Keratinocyte (primary cell): ENCODE measurements at regions not wholly inside any gene's neighbourhood (a gene's known extent, or its start where the extent isn't known, plus 50 kb on each side); places are given as distances from the start of the nearest gene placed in this dataset.

Experiments
- DNase-seq: peaks from one replicate; pipeline ENCODE4 v3.0.0-alpha.2; 2011; ENCODE audit warnings: low read depth, missing footprints, low spot score
- FAIRE-seq: peaks from 2 replicates; lab custom pipeline; 2011; peaks lifted over from hg19 to GRCh38; lab: Jason Lieb, UNC
- H2AFZ ChIP-seq: 2 replicates; pipeline ENCODE4 v1.6.0; 2012; ENCODE audit warnings: low read length, control low read depth, inconsistent platforms; ENCODE audit not compliant: control insufficient read depth
- H3K27ac ChIP-seq: 2 replicates; pipeline ENCODE4 v1.5.1; 2011; ENCODE audit warnings: low read length; ENCODE audit not compliant: control insufficient read depth, insufficient read depth
- H3K27me3 ChIP-seq: 3 replicates; pipeline ENCODE4 v1.6.0; 2011; ENCODE audit warnings: low read length; ENCODE audit not compliant: control insufficient read depth, insufficient read depth; ENCODE audit errors: extremely low read depth
- H3K36me3 ChIP-seq, 2 experiments: 2 replicates in 1 of 2; 3 replicates in 1 of 2; pipeline ENCODE4 v1.5.1; 2011; ENCODE audit warnings: low read length in 2 of 2, mild to moderate bottlenecking in 1 of 2; ENCODE audit not compliant: control insufficient read depth in 2 of 2, insufficient read depth in 2 of 2; ENCODE audit errors: extremely low read depth in 1 of 2
- H3K4me1 ChIP-seq: 3 replicates; pipeline ENCODE4 v1.5.1; 2011; ENCODE audit warnings: low read length; ENCODE audit not compliant: control insufficient read depth, insufficient read depth; ENCODE audit errors: extremely low read depth
- H3K4me2 ChIP-seq: 3 replicates; pipeline ENCODE4 v1.6.0; 2011; ENCODE audit warnings: low read depth, low read length; ENCODE audit not compliant: control insufficient read depth, insufficient read depth; ENCODE audit errors: extremely low read depth
- H3K4me3 ChIP-seq, 3 experiments: fragments of 200-600 bp in 1 of 3; sonication (generic) in 1 of 3; 2 replicates in 2 of 3; 3 replicates in 1 of 3; pipeline ENCODE4 v1.5.1; 2011 to 2016; ENCODE audit warnings: low read length in 3 of 3, mild to moderate bottlenecking in 3 of 3, control low read depth in 2 of 3, inconsistent platforms in 1 of 3, low read depth in 1 of 3, mixed read lengths in 1 of 3, mixed run types in 1 of 3, moderate library complexity in 1 of 3; ENCODE audit not compliant: control insufficient read depth in 2 of 3, insufficient read depth in 2 of 3; ENCODE audit errors: extremely low read depth in 1 of 3
- H3K79me2 ChIP-seq: 2 replicates; pipeline ENCODE4 v1.6.0; 2012; ENCODE audit warnings: low read length; ENCODE audit not compliant: control insufficient read depth, insufficient read depth
- H3K9ac ChIP-seq: 3 replicates; pipeline ENCODE4 v1.6.0; 2011; ENCODE audit warnings: low read length; ENCODE audit not compliant: control insufficient read depth, insufficient read depth; ENCODE audit errors: extremely low read depth
- H3K9me1 ChIP-seq: 3 replicates; pipeline ENCODE4 v1.6.0; 2011; ENCODE audit warnings: low read length; ENCODE audit not compliant: control insufficient read depth, insufficient read depth; ENCODE audit errors: extremely low read depth
- H3K9me3 ChIP-seq: 2 replicates; pipeline ENCODE4 v1.5.1; 2012; ENCODE audit warnings: low read depth, low read length; ENCODE audit not compliant: control insufficient read depth
- H4K20me1 ChIP-seq: 3 replicates; pipeline ENCODE4 v1.6.0; 2011; ENCODE audit warnings: low read length; ENCODE audit not compliant: control insufficient read depth, insufficient read depth; ENCODE audit errors: extremely low read depth
- CTCF ChIP-seq, 3 experiments: IDR thresholded peaks in 1 of 3; conservative IDR thresholded peaks in 1 of 3; optimal IDR thresholded peaks in 1 of 3; 2 replicates in 2 of 3; 3 replicates in 1 of 3; pipeline versions ENCODE3 to v1.5.1; 2011; ENCODE audit warnings: low read length in 3 of 3, mild to moderate bottlenecking in 3 of 3, moderate library complexity in 2 of 3, control low read depth in 1 of 3, inconsistent platforms in 1 of 3; ENCODE audit not compliant: insufficient read depth in 2 of 3; ENCODE audit errors: extremely low read depth in 1 of 3
- EZH2 ChIP-seq: IDR thresholded peaks from one replicate; pipeline ENCODE4 v1.6.1; 2012; ENCODE audit warnings: inconsistent platforms, mild to moderate bottlenecking, low read length, moderate library complexity
- dilution Hi-C: fragments of 300-500 bp; cut with MboI; formaldehyde crosslinking; loops from one replicate; pipeline ENCODE4 v1.7.0; 2020; ENCODE audit warnings: low sequenced_read_pairs; ENCODE audit not compliant: extremely low pct_ligation_motif_present

GRCh38 chr4:176616151-176616550 lies 176.6 kb downstream of the VEGFC start:
- Histone ChIP-seq H3K9me3 (no peaks in the 10 kb centered on the region), H3K4me1 (peaks cover 3% of the 10 kb centered on the region), H3K27ac (no peak overlapping the region), H3K9ac (no peak overlapping the region), H3K36me3 (no peaks in the 10 kb centered on the region), H3K4me3 (no peak overlapping the region), H3K9me1 (no peaks in the 10 kb centered on the region), H3K4me2 (no peak overlapping the region), H3K79me2 (no peaks in the 10 kb centered on the region), H3K27me3 (peaks cover 5% of the 10 kb centered on the region), H2AFZ (no peak overlapping the region), H4K20me1 (no peaks in the 10 kb centered on the region)
- TF ChIP-seq CTCF (optimal IDR thresholded peaks at IDR 0.05 in 1 of 3, IDR thresholded peaks at IDR 0.05 in 1 of 3, conservative IDR thresholded peaks at IDR 0.05 in 1 of 3; ENCODE audit: extremely low read depth in 1 of 3, insufficient read depth in 2 of 3, low read length in 3 of 3) (no peak), EZH2 (no peak)
- no peak for DNase-seq
- FAIRE-seq = no peak
- dilution Hi-C loops = no loop called here

- no peaks in the 10 kb centered on the region for H3K36me3 ChIP-seq
- no peak overlapping the region for H3K27ac ChIP-seq
- no peak for FAIRE-seq
- no peaks in the 10 kb centered on the region for H4K20me1 ChIP-seq
- H3K4me1 ChIP-seq = peaks cover 3% of the 10 kb centered on the region
- dilution Hi-C loops = no loop called here
- TF ChIP-seq CTCF (optimal IDR thresholded peaks at IDR 0.05 in 1 of 3, IDR thresholded peaks at IDR 0.05 in 1 of 3, conservative IDR thresholded peaks at IDR 0.05 in 1 of 3; ENCODE audit: extremely low read depth in 1 of 3, insufficient read depth in 2 of 3, low read length in 3 of 3) (no peak), EZH2 (no peak)
- no peaks in the 10 kb centered on the region for H3K9me3 ChIP-seq
- peaks cover 5% of the 10 kb centered on the region for H3K27me3 ChIP-seq
- H3K4me3 ChIP-seq = no peak overlapping the region
- H3K9ac ChIP-seq = no peak overlapping the region
- H3K9me1 ChIP-seq = no peaks in the 10 kb centered on the region
- no peak overlapping the region for H3K4me2 ChIP-seq
- no peak overlapping the region for H2AFZ ChIP-seq
- no peak for DNase-seq
- H3K79me2 ChIP-seq = no peaks in the 10 kb centered on the region
These were observed 174.6 kb downstream of the VEGFC start for GRCh38 chr4:176618138-176618537.
